Stimulated activated CD4-positive, alpha-beta T cell treated with anti-CD3 and anti-CD28 coated beads, TNF-alpha, amount 100 ng/mL, for 1 hour (primary cell): ENCODE measurements at regions not wholly inside any gene's neighbourhood (a gene's known extent, or its start where the extent isn't known, plus 50 kb on each side); places are given as distances from the start of the nearest gene placed in this dataset.

Experiments used
- DNase-seq, 3 donors: peaks; one replicate each; pipeline ENCODE4 v3.0.0-alpha.2; 2020; ENCODE audit warnings: low read depth in 3 of 3, low spot score in 1 of 3

DNA sequence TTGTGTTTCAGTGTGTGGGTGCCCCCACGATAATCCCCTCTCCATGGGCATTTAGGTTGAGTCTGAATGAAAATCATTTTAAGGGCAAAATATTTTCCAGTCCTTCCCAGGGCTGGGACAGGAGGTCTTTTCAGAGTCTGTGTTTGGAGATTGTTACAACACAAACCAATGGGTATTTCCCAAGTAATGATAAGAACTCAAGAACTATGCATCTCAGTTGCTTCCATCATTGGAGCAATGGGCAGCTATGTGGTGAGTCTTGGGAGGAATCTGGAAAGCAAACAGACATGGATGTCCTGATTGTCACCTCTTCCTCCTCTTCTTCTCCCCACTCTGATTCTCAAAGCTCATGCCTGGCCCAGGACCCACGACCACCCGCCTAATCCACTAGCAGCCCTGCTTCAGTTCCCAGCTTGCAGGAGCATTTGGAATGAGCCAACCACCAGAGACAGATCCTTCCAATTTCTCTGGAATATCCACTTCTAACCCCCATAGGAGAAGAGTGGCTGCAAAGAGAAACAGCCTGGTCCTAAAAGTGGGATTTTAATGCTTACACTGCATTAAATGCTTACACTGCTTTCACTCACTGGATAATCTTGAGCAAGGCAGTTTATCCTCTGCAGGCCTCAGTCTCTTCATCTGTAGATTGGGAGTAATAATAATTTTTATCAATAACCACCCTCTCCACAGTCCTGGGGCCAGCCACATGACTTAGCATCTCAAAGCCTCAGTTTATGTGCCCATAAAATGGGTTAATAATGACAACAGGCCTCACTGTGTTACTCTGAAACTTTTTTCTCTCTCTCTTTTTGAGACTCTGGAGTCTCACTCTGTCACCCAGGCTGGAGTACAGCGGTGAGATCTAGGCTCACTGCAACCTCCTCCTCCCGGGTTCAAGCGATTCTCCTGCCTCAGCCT is 404.3 kb downstream of the MN1 start:
- no peak for DNase-seq

GRCh38 chr22:27397954-27398342 is 403.6 kb downstream of the MN1 start:
- DNase-seq: no peak

DNA sequence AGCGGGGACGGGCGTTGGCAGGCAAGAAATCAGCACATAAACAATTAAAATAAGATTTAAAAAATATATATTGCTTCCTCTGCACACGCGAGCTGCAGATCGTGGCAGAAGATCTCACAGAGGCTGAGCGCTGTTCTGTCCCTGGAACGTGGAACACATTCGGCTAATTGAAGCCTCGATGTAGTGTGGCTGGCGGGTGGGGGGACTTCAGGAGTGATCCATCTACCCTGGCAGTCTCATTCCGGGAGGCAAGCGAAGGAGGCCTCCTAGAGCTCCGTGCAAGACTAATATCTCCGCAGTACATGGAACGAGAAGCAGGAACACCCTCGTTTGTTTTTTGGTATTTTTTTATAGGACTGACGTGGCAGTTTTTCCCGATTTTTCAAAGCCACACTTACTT is 402.4 kb downstream of the MN1 start:
- no peak for DNase-seq

DNA sequence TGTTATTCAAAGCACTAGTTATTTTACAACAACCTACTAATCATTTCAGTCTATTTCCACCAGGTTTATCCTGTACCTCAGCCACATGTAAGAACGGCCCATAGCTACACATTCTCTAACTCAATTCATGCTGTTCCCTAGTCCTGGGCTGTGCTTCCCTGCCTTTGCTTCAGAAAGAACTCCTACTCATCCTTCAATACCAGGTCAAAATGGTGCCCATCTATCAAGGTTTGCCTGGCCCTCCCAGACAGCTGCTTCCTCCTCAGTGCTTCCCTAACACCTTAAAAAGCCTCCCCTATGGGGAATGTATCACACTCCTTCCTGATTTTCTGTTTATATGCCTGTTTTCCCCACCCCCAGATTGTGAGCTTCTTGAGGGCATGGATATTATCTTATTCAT is 400.7 kb downstream of the MN1 start:
- DNase-seq: no peak

DNA sequence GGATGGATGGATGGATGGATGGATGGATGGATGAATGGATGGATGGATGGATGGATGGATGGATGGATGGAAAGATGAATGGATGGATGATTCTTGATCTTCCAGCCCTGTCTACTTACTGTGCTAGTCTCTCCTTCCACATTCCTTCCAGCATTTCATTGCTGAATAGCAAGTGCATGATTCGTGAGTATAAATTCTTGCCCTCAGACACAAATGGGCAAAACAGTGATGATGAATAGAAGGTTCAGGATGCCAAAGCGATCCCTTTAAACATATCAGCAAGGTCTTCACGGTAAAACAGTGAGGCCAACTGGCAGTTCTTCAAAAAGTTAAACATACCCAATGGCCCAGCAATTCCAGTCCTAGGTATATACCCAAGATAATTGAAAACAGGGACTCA is 400.2 kb downstream of the MN1 start:
- DNase-seq: no peak

DNA sequence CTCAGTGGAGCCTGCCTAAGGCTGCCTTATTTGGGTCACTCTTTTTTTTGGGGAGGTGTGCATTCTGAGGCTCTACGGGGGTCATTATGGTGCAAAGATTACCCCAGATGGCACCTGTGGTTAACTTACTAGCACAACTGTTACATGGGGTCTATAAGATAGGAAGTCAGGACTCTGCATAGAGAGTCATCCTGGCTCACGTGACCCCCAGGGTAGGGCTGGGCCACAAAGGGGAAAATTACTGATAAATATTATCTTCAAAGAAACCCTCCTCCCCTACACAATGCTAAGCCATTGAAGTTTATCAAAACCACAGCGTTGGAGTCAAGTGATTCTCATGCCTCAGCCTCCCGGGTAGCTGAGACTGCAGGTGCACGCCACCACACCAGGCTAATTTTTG is 397.1 kb downstream of the MN1 start:
- DNase-seq: no peak

DNA sequence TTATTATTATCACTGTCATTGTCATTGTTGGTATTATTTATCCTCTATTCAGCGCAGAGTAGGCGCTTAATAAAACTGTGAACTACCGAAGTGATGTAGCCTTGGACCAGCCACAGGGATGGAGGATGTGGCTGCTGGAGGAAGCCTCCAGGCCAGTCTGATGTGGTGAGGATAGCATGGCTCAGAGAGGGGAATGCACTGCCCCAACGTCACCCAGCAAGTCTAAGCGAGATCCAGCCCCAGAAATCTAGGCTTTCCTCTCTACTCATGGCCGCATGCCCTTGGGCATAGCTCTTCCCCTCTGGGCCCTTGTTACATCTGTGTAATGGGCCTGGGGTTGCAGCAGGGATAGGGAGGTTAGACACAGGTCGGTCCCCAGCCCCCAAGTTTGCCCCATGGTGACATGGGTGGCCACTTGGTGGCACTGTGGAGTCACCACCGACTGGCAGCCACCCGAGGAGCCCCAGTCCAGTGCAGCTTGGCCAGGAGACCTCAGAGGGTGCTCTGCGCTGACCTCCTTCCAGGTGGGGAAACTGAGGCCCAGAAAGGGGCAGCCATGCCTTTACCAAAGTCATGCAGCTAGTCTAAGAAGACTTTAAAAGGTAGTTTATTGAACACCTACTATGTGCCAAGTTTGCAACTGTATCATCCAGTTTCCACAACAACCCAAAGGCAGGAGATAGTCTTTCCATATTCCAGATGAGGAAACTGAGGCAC is 395.7 kb downstream of the MN1 start:
- DNase-seq: no peak

- DNase-seq: no peak
These were observed 395.1 kb downstream of the MN1 start for GRCh38 chr22:27406389-27406861.

DNA sequence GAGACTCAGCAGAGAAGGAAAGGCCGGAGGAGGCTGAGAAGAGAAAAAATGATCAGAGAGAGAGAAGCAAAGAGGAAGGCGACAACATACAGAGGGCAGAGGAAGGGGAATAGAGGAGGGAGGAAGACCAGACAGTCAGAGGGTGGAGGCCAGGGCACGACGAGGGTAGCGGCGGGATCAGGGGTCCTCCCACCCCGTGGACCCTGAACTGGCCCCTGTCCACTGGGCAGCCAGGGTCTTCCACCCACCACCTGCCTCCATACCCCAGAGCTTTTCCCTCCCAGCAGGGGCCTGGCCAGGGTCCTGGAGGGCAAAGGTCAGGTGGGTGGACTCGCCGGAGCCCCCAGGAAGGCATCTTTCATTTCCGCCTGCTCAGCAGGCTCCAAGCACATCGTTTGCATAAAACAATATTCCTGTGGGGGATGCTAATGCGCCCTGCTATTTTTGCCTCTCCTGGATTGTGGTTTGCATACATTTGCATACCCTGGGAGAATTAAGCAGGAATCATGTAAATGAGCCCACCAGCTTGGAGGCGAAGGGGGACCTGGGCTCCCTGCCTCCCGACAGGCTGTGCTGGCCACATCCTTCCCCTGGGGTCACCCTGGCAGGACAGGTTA is 394.1 kb downstream of the MN1 start:
- DNase-seq: no peak

DNA sequence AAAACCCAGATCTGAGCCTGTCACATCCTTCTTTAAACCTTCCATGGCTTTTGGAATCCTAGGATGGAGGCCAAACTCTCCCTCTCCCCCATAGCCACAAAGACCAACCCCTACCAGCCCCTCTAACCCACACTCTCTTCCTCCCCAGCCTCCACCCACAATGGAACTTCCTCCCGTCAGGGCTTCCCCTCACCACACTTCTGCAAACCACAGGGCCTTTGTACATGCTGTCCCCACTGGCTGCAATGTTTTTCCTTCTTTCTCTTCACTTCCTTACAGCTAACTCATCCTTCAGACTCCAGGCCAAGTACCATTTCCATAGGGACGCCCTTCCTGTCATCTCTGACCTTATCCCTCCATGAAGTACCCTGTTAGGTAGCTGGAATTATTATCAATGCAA is 393.5 kb downstream of the MN1 start:
- no peak for DNase-seq

- DNase-seq: no peak
These were observed 392.3 kb downstream of the MN1 start for GRCh38 chr22:27409299-27409698.

DNA sequence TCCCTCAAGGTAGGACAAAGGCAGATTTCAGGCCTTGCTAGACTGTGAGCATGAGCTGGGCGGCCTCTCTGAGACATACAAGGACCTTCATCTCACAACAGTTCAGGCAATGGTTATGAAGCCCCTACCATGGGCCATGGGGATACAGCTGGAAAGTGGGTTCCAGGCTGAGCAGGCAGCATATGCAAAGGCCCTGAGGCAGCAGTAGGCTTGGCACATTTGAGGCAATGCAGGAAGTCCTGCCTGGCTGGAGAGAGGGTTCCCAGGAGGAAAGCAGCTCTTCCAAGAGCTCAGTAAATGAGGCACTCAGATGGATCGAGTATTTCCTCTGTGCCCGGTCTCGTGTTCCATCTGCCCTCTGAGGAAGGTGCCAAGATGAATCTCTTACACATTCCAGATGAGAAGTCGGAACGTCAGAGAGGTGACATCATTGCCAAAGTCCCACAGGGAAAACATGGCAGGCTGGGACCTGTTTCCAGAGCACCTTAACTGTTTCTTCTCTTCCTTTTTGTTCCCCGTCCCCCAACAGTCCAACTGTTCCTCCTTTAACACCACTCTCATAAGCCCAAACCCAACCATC is 388.6 kb downstream of the MN1 start:
- DNase-seq: no peak

DNA sequence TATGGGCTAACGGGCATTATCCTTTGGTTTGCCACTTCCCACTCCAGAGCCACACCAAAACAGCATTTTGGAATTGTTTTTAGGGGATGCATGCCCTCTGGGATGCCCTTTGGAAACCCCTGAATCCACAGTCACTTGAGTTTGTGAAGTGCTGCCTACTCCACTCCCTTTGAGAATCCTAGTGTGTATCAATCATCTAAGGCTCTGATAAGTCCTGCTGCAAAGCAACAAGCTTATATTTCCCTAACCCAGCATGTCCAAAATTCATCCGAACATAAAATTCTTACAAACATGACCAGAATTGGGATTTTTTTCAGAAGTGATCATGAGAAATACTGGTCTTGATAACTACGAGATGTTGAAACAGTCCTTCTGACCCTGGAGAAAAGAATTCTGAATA is 387.9 kb downstream of the MN1 start:
- DNase-seq: no peak

DNA sequence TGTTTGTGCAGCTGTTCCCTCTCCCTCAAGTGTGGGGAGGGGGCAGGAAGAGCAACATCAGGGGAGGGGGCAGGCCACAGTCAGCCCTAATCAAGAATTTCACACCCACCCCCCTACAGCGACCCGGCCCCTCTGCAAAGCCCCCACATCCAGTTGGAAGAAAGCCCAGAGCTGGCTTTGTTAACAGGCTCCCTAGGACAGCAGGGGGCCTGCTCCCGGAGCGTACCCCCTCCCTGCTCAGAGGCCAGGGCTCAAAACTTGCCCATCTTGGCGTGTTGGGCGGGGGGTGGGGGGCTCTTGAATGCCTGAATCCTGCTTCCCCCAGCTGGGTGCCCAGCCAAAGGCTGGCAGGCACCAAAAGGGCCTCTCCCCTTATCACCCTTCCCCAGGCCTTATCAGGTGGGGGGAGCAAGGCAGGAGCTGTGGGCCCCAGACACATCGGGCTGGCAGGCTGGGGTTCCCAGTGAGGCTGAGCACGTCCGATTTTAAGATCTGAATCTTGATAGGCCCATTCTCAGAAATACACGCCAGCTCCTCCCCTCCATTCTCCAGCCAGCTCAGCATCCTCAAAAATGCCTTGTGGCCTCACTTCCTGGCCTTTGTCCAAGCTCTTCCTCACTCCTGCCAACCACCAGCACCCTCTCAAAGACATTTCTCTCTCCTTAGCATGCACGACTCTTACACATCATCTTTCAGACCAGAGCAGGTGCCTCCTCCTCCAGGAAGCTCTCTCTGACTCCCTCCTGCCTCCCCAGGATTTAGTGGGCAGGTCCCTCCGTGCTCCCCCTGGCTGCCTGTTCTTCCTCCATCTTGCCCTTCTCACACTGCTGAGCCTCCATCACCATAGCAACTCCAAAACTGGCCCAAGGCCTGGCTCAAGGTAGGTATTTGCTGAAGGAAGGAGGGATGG is 384.8 kb downstream of the MN1 start:
- no peak for DNase-seq

DNA sequence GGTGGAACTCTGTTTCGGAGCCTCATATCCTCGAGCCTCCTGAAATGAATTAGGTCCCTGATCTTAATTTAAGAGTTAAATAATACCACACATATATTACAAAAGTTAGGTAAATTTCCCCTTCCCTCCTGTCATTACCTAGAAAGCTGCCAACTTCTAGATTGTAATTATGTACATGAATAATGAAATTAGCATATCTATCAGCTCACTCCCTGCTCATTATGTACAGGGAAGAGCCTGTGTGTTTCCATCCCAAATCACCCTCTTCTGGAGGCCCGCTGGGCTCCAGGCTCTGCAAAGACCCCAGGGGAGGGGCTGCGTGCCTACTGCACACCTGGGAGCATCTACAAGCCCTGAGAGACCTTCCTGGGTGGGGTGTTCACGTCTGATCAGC is 384.1 kb downstream of the MN1 start:
- DNase-seq: no peak

- no peak for DNase-seq
These were observed 383.3 kb downstream of the MN1 start for GRCh38 chr22:27418261-27418660.

DNA sequence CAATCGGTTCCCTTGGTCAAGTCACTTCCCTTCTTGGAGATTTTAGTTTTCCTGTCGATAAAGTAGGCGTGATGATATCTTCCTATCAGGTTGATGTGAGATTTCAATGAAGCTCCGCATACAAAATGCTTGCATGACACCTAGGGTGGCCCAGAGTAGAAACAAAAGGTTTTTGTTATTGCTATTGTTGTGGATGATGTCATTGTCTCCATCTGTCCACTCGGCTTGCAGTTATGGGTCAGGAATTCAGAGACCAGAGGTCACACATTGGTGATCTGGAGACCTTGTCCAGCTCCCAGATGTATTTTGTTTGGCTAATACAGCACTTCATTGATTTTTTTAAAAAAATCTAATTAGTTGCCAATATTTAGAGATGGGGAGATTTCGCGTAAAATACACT is 382.1 kb downstream of the MN1 start:
- DNase-seq: no peak

DNA sequence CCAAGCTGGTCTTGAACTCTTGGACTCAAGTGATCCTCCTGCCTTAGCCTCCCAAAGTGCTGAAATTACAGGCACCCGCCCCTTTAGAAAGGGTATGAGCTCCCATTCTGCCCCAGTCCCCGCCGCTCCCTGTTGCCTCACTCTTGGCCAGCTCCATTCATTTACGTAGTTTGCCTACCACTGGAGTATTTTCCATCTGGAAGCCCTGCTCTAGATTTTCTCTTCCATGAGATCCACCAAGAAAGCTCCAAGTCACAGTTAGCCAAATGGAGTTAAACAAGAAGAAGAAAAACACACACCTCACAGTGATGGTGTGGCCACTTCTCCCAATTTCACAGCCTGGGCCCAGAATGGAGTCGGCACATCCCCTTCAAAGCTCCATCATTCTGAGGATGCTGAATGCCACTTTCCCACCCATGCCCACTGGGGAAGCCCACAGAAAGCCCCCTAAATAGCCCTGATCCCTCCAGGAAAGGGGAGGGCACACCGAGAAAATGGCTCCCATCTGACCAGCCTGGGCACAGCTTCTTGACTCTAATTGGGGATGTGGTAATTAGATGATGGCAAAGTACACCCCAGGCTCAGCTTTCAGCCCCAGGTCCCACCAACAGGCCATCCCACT is 381.2 kb downstream of the MN1 start:
- no peak for DNase-seq

DNA sequence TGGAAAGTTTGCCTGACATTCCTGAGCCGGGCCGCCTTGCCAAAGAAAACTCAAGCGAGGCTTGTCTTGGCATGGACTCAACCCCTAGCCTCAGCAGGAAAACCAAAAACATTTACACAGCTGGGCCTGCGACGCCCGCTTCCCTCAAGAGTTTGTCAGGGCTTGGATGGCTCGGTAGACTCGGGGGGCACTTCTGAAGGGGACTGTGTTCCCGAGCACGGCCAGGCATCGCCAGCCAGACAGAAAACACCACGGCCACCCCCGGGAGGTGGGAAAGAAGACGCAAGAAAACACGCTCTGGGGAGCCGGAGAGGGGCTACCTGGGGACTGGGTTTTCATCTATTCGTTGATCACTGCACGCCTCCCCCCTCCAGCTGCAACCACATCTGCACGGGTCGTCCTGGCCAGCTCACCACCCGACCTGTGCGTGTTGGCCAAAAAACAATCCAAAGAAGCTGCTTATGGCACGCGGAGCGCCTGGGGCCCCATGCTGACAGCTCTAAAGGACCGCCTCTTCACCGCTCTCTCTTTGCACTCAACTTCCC is 380.7 kb downstream of the MN1 start:
- no peak for DNase-seq

GRCh38 chr22:27422442-27422841 is 379.1 kb downstream of the MN1 start:
- DNase-seq: no peak
